Stimulated activated CD8-positive, alpha-beta memory T cell treated with anti-CD3 and anti-CD28 coated beads, Interleukin-7, amount 100 ng/mL, for 24 hours (primary cell): ENCODE measurements at regions not wholly inside any gene's neighbourhood (a gene's known extent, or its start where the extent isn't known, plus 50 kb on each side); places are given as distances from the start of the nearest gene placed in this dataset.
"Not testable (repeated sequence)": the region's sequence is repeated elsewhere in the genome, so short reads cannot be mapped to it uniquely, and the experiment has no call there.

Experiments
- DNase-seq: peaks from one replicate; pipeline ENCODE4 v3.0.0-alpha.2; 2020; ENCODE audit warnings: low read depth

- DNase-seq: no peak
These were observed 876.5 kb upstream of the B3GALT2 start for GRCh38 chr1:194062962-194063361.

- no peak for DNase-seq
These were observed 876.1 kb upstream of the B3GALT2 start for GRCh38 chr1:194062526-194062925.

GRCh38 chr1:194060481-194060880 lies 874.1 kb upstream of the B3GALT2 start:
- no peak for DNase-seq

- DNase-seq: not testable (repeated sequence)
These were observed 871.9 kb upstream of the B3GALT2 start for GRCh38 chr1:194058268-194058667.

- no peak for DNase-seq
These were observed 869.8 kb upstream of the B3GALT2 start for GRCh38 chr1:194056169-194056568.

GRCh38 chr1:194055536-194055935 lies 869.1 kb upstream of the B3GALT2 start:
- DNase-seq: no peak

GRCh38 chr1:194052514-194053338 lies 866.3 kb upstream of the B3GALT2 start:
- no peak for DNase-seq

- DNase-seq: no peak
These were observed 861.5 kb upstream of the B3GALT2 start for GRCh38 chr1:194047921-194048320.

- no peak for DNase-seq
These were observed 860.8 kb upstream of the B3GALT2 start for GRCh38 chr1:194047206-194047605.

- no peak for DNase-seq
These were observed 859.0 kb upstream of the B3GALT2 start for GRCh38 chr1:194045416-194045815.

- DNase-seq: no peak
These were observed 858.5 kb upstream of the B3GALT2 start for GRCh38 chr1:194044892-194045291.

- DNase-seq: no peak
These were observed 857.8 kb upstream of the B3GALT2 start for GRCh38 chr1:194043984-194044755.

GRCh38 chr1:194042736-194043135 lies 856.3 kb upstream of the B3GALT2 start:
- no peak for DNase-seq

GRCh38 chr1:194040496-194040895 lies 854.1 kb upstream of the B3GALT2 start:
- DNase-seq: no peak

- no peak for DNase-seq
These were observed 853.2 kb upstream of the B3GALT2 start for GRCh38 chr1:194039578-194039977.

- DNase-seq: no peak
These were observed 847.2 kb upstream of the B3GALT2 start for GRCh38 chr1:194033646-194034045.

- no peak for DNase-seq
These were observed 841.6 kb upstream of the B3GALT2 start for GRCh38 chr1:194028002-194028401.

- DNase-seq: no peak
These were observed 840.0 kb upstream of the B3GALT2 start for GRCh38 chr1:194026422-194026821.

GRCh38 chr1:194024659-194025058 lies 838.2 kb upstream of the B3GALT2 start:
- DNase-seq: no peak

GRCh38 chr1:194014014-194014413 lies 827.6 kb upstream of the B3GALT2 start:
- no peak for DNase-seq

- no peak for DNase-seq
These were observed 827.1 kb upstream of the B3GALT2 start for GRCh38 chr1:194013561-194013960.

- DNase-seq: no peak
These were observed 817.7 kb upstream of the B3GALT2 start for GRCh38 chr1:194004146-194004545.

- DNase-seq: not testable (repeated sequence)
These were observed 815.4 kb upstream of the B3GALT2 start for GRCh38 chr1:194001726-194002350.
